GM19238 (cell line): ENCODE measurements at regions not wholly inside any gene's neighbourhood (a gene's known extent, or its start where the extent isn't known, plus 50 kb on each side); places are given as distances from the start of the nearest gene placed in this dataset.

ENCODE experiments used
- DNase-seq: peaks from one replicate; pipeline ENCODE4 v3.0.0; 2011; ENCODE audit warnings: low spot score; ENCODE audit not compliant: insufficient read length

- no peak for DNase-seq
Observed at GRCh38 chr22:34045311-34045710, 125.0 kb upstream of the LARGE1 start.

GRCh38 chr22:34055525-34056200, 135.4 kb upstream of the LARGE1 start:
- DNase-seq = no peak

GRCh38 chr22:34057726-34058125, 137.4 kb upstream of the LARGE1 start:
- DNase-seq = no peak

- DNase-seq = no peak
Observed at GRCh38 chr22:34064696-34065095, 144.4 kb upstream of the LARGE1 start.

GRCh38 chr22:34067031-34067430, 146.8 kb upstream of the LARGE1 start:
- DNase-seq = no peak

GRCh38 chr22:34068001-34068400, 147.7 kb upstream of the LARGE1 start:
- DNase-seq = no peak

- DNase-seq = no peak
Observed at GRCh38 chr22:34070051-34070450, 149.8 kb upstream of the LARGE1 start.

GRCh38 chr22:34070531-34070930, 150.3 kb upstream of the LARGE1 start:
- no peak for DNase-seq

- no peak for DNase-seq
Observed at GRCh38 chr22:34072585-34072984, 152.3 kb upstream of the LARGE1 start.

- no peak for DNase-seq
Observed at GRCh38 chr22:34080433-34080832, 160.2 kb upstream of the LARGE1 start.

GRCh38 chr22:34096770-34097169, 176.5 kb upstream of the LARGE1 start:
- DNase-seq = no peak

GRCh38 chr22:34099278-34099677, 179.0 kb upstream of the LARGE1 start:
- no peak for DNase-seq

- DNase-seq = no peak
Observed at GRCh38 chr22:34102633-34103032, 182.4 kb upstream of the LARGE1 start.

- DNase-seq = no peak
Observed at GRCh38 chr22:34105461-34106062, 185.3 kb upstream of the LARGE1 start.

- no peak for DNase-seq
Observed at GRCh38 chr22:34108168-34108567, 187.9 kb upstream of the LARGE1 start.

GRCh38 chr22:34111210-34111824, 191.0 kb upstream of the LARGE1 start:
- peak; percentile 36 for DNase-seq

- DNase-seq = no peak
Observed at GRCh38 chr22:34113381-34113780, 193.1 kb upstream of the LARGE1 start.

GRCh38 chr22:34114406-34114805, 194.1 kb upstream of the LARGE1 start:
- DNase-seq = no peak

GRCh38 chr22:34115722-34116121, 195.4 kb upstream of the LARGE1 start:
- DNase-seq = no peak

- no peak for DNase-seq
Observed at GRCh38 chr22:34116126-34116525, 195.8 kb upstream of the LARGE1 start.

GRCh38 chr22:34122042-34122441, 201.8 kb upstream of the LARGE1 start:
- no peak for DNase-seq

GRCh38 chr22:34129691-34130486, 209.6 kb upstream of the LARGE1 start:
- no peak for DNase-seq
